ENCODE measurements at regions not wholly inside any gene's neighbourhood (a gene's known extent, or its start where the extent isn't known, plus 50 kb on each side); places are given as distances from the start of the nearest gene placed in this dataset.

DNA sequence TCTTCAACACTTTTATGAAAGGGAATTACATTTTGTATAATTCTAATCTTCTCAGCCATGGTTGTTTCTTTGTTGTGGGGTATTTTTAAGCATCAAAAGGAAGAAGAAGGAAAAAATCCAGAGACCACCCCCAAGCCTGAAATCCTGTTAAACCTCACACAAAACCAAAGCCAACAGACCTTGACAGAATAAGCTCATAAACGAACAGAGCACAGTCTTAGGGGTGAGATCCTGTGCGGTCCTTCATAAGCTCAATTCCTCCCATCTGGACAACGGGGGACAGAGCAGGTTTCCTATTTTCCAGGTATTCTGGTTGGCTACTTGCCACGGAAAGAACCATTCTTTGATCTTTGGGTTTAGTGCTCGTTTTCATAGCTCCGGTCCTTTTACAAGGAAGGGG, 151.3 kb upstream of the SULF2 start:
- TF ChIP-seq POLR2A (IDR thresholded peaks at IDR 0.05; ENCODE audit: low read depth, low read length) (no peak), KAT2A (conservative IDR thresholded peaks at IDR 0.05; ENCODE audit: control insufficient read depth, low read depth, low read length) (no peak), POLR2AphosphoS5 (IDR thresholded peaks at IDR 0.05; ENCODE audit: low read length) (no peak), KDM1A (IDR thresholded peaks at IDR 0.05; ENCODE audit: borderline replicate concordance) (no peak)
